HG03097 (cell line): ENCODE measurements at regions not wholly inside any gene's neighbourhood (a gene's known extent, or its start where the extent isn't known, plus 50 kb on each side); places are given as distances from the start of the nearest gene placed in this dataset.
"Not testable (repeated sequence)": the region's sequence is repeated elsewhere in the genome, so short reads cannot be mapped to it uniquely, and the experiment has no call there.

ENCODE experiments used
- ATAC-seq: cut with Tn5 transposase; IDR thresholded peaks from one replicate; pipeline ENCODE4 v1.9.1; 2021; ENCODE audit not compliant: unreplicated experiment, low FRiP score

- no peak for ATAC-seq
These were observed 93.9 kb downstream of the TEX35 start for GRCh38 chr1:178606839-178607238.

DNA sequence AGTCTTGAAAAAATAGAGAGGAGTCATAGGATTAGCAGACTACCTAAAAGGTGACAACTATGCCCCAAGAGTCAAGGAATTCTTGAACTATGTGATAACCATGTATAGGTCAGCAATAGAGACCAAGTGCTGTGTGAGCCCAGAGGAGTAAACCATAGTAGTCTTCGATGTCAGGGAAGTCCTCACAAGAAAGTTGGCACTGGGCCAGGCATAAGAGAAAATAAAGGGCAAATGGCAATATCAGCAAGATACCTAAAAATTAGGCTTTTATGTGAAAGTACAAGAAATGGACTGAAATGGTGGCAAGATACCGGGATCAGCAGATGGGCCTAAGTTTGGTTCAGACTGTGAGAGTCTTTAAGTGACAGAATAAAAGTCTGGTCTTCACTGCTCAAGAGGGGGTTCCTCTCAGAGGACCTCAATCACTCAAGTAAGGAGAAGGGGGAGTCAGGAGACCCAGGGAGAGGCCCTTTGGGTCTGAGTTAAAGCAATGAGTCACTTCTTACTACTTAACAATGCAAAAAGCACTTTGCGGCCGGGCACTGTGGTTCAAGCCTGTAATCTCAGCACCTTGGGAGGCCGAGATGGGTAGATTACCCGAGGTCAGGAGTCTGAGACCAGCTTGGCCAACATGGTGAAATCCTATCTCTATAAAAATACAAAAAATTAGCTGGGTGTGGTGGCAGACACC lies 95.0 kb downstream of the TEX35 start:
- peak; percentile 67 for ATAC-seq

GRCh38 chr1:178609015-178609414 lies 96.1 kb downstream of the TEX35 start:
- ATAC-seq: no peak

GRCh38 chr1:178610690-178611410 lies 97.9 kb downstream of the TEX35 start:
- ATAC-seq: not testable (repeated sequence)

GRCh38 chr1:178612261-178612660 lies 99.4 kb downstream of the TEX35 start:
- ATAC-seq: no peak

- no peak for ATAC-seq
These were observed 100.5 kb downstream of the TEX35 start for GRCh38 chr1:178613271-178613945.

DNA sequence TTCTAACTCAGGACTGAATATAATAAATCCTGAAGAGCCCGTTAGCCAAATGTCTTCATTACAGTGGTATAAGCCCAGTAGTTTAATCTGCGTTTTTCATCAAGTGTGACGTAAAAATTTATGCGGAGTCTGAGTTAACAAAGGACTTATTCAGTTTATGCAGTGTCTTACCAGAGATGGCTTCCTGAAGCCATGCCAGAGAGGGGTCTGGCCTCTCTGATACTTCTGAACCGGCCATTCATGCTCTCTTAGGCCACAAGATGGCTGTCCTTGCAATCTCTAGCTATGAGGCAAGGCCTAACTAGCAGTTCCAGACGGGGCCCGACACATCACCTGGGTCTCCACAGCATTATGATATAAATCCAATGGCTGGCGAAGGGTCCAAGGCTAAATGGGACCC lies 101.4 kb downstream of the TEX35 start:
- no peak for ATAC-seq

- ATAC-seq: no peak
These were observed 105.8 kb upstream of the RALGPS2 start for GRCh38 chr1:178619042-178619927.

DNA sequence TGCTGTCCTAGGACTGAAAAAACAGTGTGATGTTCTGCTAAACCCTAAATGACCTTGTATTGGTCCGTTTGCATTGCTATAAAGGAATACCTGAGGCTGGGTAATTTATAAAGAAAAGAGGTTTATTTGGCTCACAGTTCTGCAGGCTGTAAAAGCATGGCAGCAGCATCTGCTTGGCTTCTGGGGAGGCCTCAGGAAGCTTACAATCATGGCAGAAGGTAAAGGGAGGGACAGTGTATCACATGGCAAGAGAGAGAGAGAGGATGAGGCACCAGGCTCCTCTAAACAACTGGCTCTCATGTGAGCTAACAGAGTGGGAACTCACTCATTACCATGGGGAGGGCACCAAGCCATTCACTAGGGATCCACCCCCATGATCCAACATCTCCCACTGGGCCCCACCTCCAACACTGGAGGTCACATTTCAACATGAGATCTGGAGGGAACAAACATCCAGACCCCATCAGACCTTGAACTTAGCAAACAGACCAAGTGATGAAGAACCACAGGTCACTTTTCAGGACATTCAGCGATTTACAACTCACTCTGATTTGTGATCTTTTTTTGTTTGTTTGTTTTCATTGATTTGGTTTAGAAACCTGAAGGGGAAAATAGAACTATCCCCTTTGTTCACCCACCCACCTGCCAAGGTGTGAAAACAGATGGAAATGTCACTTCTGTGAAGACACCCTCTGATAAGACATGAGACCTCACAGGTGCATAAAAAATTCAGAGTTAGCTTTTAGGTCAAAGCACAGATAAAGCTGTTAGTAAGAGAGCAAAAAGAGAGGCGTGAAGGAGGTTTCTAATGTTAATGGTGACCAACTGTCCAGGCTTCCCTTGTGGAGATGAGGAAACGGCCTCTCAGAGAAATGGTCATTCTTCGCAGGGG lies 104.2 kb upstream of the RALGPS2 start:
- ATAC-seq: no peak

DNA sequence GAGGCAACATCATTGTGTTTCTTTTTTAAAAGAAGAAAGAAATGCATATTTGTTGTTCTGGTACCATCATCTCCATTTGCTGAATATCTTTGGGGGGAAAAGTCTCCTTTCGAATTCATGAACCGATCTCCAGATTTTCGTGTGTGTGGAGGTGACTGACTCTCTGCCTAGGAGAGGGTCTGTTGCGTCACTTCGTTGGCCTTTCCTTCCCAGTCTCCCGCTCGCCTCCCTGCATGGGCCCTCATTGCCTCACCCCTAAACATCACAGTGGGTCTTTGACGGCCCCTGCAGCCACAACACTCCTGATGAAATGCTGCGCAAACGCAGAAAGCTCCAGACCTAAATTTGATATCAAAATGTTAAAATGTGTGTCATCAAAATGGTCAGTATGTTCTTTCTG lies 103.2 kb upstream of the RALGPS2 start:
- no peak for ATAC-seq

DNA sequence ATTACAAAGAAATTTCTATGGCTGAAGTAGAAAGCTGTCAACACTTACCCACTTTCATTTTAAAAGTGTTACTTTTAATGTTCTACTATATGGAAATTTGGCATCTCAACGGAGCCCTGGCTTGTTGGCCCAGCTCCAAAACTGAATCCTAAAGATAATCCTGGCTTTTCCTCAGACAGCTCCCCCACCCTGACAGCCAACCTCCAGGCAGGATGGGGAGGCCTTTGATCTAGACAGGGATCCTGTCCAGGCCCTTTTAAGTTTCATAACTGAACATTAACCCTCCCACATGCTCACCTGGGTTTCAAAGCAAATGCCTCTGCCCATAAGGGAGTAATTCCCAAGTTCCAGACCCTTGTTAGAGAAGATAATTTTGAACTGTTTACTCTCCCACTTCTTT lies 99.3 kb upstream of the RALGPS2 start:
- ATAC-seq: no peak

- no peak for ATAC-seq
These were observed 98.0 kb upstream of the RALGPS2 start for GRCh38 chr1:178627037-178627436.

DNA sequence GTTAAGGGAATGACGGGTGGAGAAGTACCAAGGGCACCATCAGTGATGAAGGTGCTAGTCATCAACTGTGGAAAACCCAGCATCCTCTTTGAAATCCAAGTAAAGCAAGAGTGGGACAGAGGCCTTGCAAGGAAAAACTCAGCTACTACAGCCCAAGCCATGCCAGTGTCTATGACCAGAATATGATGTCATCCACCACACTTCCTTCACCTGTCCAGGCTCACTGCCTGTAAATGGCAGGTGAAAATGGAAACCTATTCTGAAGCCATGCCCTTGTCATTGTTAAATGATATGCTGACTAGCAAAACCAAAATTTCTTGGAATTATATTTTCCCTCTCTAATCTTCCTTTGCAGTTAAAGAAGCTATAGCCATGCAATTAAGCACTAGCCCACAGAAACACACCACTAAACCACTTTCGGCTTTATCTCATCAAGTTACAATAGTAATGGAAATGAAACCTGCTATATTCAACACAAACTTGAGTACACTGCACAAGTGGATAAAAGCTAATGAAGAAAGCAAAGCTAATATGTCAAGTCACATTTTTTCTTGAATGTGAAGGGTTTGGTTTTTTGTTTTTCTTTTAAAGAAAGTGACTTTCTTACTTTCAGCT lies 96.3 kb upstream of the RALGPS2 start:
- no peak for ATAC-seq

GRCh38 chr1:178629252-178630154 lies 95.5 kb upstream of the RALGPS2 start:
- ATAC-seq: no peak

DNA sequence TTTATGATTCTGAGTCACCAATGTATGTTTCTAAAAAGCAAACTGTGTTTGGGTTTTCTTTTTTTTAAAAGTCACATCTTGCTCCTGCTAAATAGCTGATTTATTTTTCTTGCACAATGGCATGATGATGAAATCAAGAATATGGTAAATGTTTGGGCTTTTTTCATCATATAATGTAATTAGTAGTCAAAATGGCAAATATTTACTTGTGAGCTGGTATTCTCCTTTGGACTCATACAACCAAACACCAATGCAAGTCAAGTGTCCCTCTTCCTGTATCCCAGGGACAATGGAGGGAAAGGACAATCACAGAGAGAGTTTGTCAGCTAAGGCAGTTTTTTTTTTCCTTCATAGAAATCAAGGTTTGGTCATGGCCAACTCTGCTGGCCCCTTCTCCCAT lies 94.6 kb upstream of the RALGPS2 start:
- no peak for ATAC-seq

GRCh38 chr1:178632653-178633052 lies 92.4 kb upstream of the RALGPS2 start:
- no peak for ATAC-seq

DNA sequence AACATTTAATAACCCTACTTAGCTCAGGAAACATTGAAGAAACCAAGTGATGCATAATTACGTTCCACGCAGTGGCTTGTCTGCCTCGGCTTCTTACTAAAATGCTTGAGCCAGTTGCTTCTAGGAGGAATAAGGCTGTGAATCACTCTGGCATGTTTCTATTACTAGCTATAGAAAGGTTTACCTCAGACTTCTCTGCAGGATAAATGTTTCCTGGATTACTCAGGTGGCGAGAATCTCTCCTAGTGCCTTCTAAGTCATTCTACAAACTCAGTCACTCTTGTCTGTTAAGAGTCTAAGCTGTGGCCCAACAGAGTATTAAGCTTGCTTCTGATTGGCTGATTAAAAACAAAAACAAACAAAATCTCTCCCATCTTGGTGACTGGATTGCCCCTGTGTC lies 92.0 kb upstream of the RALGPS2 start:
- ATAC-seq: no peak

DNA sequence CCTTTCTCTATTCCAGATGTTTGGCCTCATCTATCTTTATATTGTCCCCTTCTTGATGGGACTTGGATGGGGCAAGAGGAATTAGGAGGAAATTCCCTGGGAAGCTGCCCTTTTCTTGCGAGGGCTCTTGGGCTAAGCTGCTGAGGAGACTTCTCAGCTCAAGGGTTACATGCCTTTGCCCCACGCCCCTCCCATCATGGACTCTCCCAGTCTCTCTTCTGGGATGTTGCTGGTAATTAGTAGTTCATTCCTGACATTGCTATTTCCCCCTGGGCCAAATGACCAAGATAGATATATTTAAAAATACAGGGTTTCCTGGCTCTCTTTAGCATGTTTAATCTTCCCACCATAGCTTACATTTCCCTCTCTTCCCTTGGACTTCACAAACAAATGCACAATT lies 90.6 kb upstream of the RALGPS2 start:
- no peak for ATAC-seq
